ENCODE measurements at regions not wholly inside any gene's neighbourhood (a gene's known extent, or its start where the extent isn't known, plus 50 kb on each side); places are given as distances from the start of the nearest gene placed in this dataset.

- intact Hi-C loops (cut with micrococcal nuclease): no loop called here
- no peaks in the 10 kb centered on the region for H3K79me2 ChIP-seq (ENCODE audit: control insufficient read depth, insufficient read depth, low read length)
Observed at GRCh38 chr1:58318157-58319005, 228.1 kb downstream of the OMA1 start.

More at GRCh38 chr1:58318157-58319005, 228.1 kb downstream of the OMA1 start:
- Histone ChIP-seq H3K4me2 (replicated peaks; ENCODE audit: low read depth, low read length, poor library complexity, severe bottlenecking) (no peak overlapping the region), H3K9ac (ENCODE audit: low read length) (no peak overlapping the region), H3K9me3 (ENCODE audit: control extremely low read depth in 1 of 3, control insufficient read depth in 2 of 3, insufficient read depth in 1 of 3, low read length in 2 of 3) (peaks cover 0 to 7% (median 0%) of the 10 kb centered on the region in 3 donors), H4K20me1 (ENCODE audit: control insufficient read depth, insufficient read depth, low read length, poor library complexity, severe bottlenecking) (no peaks in the 10 kb centered on the region), H3K27me3 (replicated peaks in 1 of 4; ENCODE audit: control extremely low read depth in 1 of 4, control insufficient read depth in 3 of 4, insufficient read depth in 4 of 4, low read length in 3 of 4) (no peaks in the 10 kb centered on the region), H2AFZ (ENCODE audit: insufficient read depth, low read depth, low read length, poor library complexity, severe bottlenecking) (no peak overlapping the region), H3K4me1 (ENCODE audit: control insufficient read depth in 2 of 2, insufficient read depth in 2 of 2, low read length in 2 of 2) (no peaks in the 10 kb centered on the region), H3K36me3 (replicated peaks in 1 of 2; ENCODE audit: control extremely low read depth in 1 of 2, control insufficient read depth in 1 of 2, extremely low read depth in 1 of 2, insufficient read depth in 2 of 2, low read length in 1 of 2) (no peaks in the 10 kb centered on the region), H3K27ac (ENCODE audit: low read length in 2 of 2) (no peak overlapping the region), H3K4me3 (ENCODE audit: control extremely low read depth in 1 of 5, extremely low read depth in 1 of 5, insufficient read depth in 1 of 5, low read depth in 2 of 5, low read length in 4 of 5) (no peak overlapping the region)
- no peaks in the 10 kb centered on the region for H3K9me3 Mint-ChIP-seq (ENCODE audit: insufficient read depth)
- H3K27me3 Mint-ChIP-seq: no peaks in the 10 kb centered on the region
- no peaks in the 10 kb centered on the region for H3K4me1 Mint-ChIP-seq
- no peak overlapping the region for H3K27ac Mint-ChIP-seq
- 89% methylated on average over 5 of the region's 6 CpGs for WGBS (ENCODE audit: insufficient coverage)
- ATAC-seq (ENCODE audit: low read depth) (no peak), DNase-seq (no peak)
- ChIA-PET POLR2A (no interaction called here), CTCF (no interaction called here)
- no peak overlapping the region for H3K4me3 Mint-ChIP-seq
- TF ChIP-seq EZH2 (IDR thresholded peaks at IDR 0.05; ENCODE audit: borderline replicate concordance, insufficient read depth, low read depth, low read length, poor library complexity, severe bottlenecking): no peak
- TF ChIP-seq CTCF (IDR thresholded peaks at IDR 0.05): no peak
